GM21526 (cell line): ENCODE measurements at regions not wholly inside any gene's neighbourhood (a gene's known extent, or its start where the extent isn't known, plus 50 kb on each side); places are given as distances from the start of the nearest gene placed in this dataset.
A peak's percentile ranks its signal among the peaks of the same experiment; 100 is the strongest.
"Not testable (repeated sequence)": the region's sequence is repeated elsewhere in the genome, so short reads cannot be mapped to it uniquely, and the experiment has no call there.

ENCODE experiments used
- ATAC-seq: cut with Tn5 transposase; IDR thresholded peaks from one replicate; pipeline ENCODE4 v1.9.1; 2021; ENCODE audit warnings: moderate library complexity; ENCODE audit not compliant: unreplicated experiment, low FRiP score

DNA sequence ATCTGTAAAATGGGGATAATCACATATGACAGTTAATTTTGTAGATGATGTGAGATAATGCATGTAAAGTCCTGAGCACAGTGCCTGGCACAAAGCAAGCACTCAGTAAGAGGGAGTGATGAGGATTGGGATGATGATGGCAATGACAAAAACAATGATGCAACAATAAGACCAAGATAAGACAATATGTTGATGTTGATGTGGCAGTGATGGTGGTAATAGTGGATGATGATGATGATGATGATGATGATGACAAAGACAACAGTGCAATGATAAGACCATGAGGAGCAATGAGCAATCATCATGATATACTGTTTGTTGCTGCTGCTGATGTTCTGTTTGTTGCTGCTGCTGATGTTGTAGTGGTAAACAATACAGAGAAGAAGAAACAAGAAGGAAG lies 344.1 kb downstream of the NPIPA8 start:
- ATAC-seq = no peak

- ATAC-seq = no peak
Measured at GRCh38 chr16:17989255-17989654, 347.3 kb downstream of the NPIPA8 start.

DNA sequence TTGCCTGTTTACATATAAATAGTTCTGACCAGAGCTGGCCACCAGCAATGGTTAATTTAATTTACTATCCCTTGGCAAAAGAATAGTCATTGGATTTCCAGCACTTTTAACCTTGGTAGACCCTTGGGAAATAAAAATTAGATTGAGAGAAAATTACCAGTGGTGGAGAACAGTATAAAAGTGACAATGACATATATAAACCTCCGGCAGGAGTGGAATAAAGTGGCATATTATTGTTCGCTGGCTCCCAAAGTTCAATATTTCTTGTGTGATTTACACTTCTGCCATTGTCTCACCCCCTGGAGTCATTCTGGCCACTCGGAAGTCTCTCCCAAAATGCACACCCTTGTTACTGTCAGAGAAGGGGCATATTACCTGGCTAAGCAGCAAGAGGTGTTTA lies 347.7 kb downstream of the NPIPA8 start:
- no peak for ATAC-seq

- ATAC-seq = no peak
Measured at GRCh38 chr16:17986991-17987390, 349.5 kb downstream of the NPIPA8 start.

- no peak for ATAC-seq
Measured at GRCh38 chr16:17984810-17985209, 351.7 kb downstream of the NPIPA8 start.

DNA sequence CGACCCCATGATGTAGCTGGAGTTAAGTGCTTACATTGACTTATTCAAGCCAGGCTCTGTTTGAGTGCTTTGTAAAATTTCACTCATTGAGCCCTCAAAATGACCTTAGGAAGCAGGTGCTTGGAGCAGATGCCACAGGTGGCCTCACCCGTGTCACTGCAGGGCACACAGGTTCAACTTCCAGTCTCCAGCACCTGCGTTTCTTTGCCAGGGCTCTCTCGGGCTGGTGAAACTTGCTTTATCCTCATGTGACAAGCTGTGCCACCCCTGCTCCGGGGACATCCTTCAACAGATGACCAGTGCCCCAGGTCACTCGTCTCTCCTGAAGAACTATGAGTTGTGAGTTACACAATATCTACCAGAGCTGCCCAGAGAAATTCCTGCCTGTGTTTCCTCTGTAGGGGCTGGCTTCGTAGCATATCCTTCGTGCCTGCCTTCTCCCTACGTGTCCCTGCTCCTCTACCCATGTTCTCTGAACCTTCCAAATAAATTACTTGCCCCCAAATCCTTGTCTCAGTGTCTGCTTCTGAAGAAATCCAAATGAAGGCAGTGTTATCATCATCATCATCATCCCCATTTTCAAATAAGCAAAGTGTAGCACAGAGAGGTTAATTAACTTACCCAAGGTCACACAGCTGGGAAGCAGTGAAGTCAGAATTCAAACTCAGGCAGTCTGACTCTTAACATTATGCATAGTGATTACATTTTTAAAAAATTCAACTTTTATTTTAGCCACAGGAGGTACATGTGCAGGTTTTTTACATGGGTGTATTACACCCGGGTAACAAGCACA lies 352.5 kb downstream of the NPIPA8 start:
- no peak for ATAC-seq

DNA sequence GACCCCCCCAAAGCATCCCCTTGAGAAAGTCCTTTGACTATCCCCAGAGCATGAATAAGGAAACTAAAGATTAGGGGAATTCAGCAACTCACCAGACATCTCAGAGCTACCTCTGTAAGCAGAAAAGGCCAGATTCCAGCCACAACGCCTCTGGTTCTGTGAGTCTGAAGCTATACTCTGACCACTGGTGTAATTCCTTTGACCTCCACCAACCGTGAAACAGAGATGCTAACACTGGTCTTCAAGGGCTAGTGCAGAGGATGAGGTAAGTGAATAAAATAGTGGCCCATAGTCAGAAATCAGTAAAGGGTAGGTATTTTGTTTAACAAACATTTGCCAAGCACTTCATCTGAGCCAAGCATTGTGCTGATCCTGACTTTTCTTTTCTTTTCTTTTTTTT lies 353.4 kb downstream of the NPIPA8 start:
- ATAC-seq = no peak

DNA sequence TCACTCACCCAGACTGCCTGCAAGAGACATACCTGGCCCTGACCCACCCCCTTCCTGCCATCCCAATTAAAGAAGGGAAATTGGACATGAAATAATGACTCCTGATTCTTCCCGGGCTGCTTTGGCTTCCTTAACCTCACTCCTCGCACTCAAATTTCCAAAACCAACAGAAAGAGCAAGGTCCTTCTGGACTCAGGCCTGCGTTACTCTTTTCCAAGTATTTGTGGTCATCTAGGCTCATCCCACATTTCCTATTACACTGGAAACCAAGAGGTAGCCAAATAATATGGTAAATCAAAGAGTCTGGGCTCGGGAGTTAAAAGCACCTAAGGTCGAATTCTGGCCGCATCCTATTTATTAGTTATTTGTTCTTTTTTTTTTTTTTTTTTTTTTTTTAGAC lies 359.3 kb downstream of the NPIPA8 start:
- no peak for ATAC-seq

GRCh38 chr16:17972460-17972943 lies 364.0 kb downstream of the NPIPA8 start:
- no peak for ATAC-seq

GRCh38 chr16:17970816-17971331 lies 365.7 kb downstream of the NPIPA8 start:
- no peak for ATAC-seq

- ATAC-seq = no peak
Measured at GRCh38 chr16:17970157-17970765, 366.3 kb downstream of the NPIPA8 start.

GRCh38 chr16:17965133-17965900 lies 371.2 kb downstream of the NPIPA8 start:
- no peak for ATAC-seq

- no peak for ATAC-seq
Measured at GRCh38 chr16:17964196-17964595, 372.3 kb downstream of the NPIPA8 start.

DNA sequence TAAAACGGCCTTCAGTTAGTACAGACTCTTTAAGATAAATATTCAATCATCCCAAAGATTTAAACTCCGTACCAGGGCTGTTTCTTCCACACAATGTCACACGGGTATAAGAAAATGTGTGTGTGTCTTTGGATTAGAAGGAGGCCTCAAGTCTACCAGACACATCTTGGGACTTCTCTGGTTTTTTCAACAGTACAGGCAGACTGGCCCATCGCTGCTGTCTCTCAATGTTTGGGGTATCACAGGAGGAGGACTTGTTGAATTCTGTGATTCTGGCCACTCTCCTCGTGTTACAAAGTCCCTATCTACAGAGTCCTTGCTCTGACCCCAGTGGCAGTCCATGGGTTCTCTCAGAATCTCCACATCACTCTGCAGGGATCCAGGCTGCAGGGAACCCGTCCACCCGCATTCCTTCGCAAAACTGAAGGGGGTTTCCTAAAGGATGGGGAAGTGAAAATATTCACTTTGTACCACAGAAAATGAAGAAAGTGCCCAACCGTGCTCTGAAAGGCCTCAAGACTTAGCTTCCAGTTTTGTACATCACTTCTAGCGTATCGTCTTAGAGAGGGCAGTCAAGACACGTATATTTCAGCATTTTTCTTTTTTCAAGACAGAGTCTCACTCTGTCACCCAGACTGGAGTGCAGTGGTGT lies 373.2 kb downstream of the NPIPA8 start:
- peak; percentile 55 for ATAC-seq

GRCh38 chr16:17962726-17963125 lies 373.8 kb downstream of the NPIPA8 start:
- ATAC-seq = no peak

DNA sequence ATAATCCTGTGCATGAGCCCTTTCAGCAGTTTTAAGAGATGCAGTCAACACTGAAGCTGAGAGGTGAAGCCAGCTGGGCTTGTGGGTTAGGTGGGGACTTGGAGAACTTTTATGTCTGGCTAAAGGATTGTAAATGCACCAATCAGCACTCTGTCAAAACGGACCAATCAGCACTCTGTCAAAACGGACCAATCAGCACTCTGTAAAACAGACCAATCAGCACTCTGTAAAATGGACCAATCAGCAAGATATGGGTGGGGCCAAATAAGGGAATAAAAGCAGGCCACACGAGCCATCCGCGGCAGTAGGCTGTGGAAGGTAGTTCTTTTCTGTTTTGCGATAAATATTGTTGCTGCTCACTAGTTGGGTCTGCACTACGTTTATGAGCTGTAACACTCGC lies 374.7 kb downstream of the NPIPA8 start:
- ATAC-seq = not testable (repeated sequence)

DNA sequence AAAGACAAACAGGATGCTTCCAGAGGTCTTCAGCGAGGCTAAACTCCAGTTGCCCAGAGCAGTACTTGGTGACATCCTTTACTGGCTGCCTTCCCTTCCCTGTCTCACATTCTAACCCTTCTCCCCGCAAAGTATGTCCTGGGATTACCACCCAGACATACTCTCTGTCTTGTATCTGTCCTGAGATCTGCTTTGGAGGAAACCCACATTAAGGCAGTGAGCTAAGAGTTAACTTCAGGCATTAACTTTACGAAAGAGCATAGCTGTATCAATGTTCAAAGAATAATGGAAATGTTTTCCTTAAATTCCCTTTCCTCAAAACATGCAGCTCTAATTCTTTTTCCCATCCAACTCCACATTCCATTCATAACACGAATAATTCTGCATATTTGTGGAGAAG lies 385.2 kb downstream of the NPIPA8 start:
- ATAC-seq = no peak

- ATAC-seq = no peak
Measured at GRCh38 chr16:17949982-17950250, 386.6 kb downstream of the NPIPA8 start.

DNA sequence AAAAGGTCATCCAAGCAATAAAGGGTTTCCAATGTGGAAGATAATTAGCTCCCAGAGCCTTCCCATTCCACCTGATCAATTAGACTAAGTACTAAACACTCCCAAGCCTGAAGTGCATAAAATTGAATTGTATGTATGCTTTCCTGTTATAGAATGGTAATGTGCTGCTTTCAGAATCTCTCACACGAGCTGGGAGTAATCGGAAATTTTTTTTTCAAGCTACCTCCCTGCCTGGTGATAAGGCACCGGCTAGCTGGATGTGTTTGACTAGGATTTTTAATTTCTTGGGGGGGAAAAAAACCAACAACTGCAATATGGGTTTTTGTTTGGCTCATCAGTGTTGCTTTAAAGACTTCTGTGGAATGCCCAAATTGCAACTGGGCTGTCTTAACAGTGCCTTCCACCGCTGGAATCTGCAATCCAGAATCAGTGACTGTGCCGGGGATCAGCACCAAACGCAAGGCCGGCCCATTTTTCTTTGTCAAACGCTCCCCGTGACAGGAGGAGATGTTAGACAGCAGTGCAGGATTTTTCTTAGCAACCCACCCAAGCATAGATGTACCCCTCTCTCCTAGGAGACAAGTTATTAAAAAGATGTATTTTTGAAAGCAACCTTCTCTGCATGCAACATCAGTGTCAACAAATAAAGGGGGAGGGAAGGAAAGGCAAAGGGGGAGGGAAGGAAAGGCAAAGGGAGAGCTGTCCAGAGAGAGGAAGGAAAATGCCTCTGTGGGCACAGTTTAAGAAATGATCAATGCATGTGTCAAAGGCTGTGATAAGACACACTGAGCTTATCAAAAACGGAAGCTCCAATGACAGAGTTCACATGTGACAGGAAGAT lies 387.2 kb downstream of the NPIPA8 start:
- no peak for ATAC-seq

GRCh38 chr16:17947637-17948036 lies 388.9 kb downstream of the NPIPA8 start:
- no peak for ATAC-seq
